ENCODE measurements at regions not wholly inside any gene's neighbourhood (a gene's known extent, or its start where the extent isn't known, plus 50 kb on each side); places are given as distances from the start of the nearest gene placed in this dataset.

- Histone ChIP-seq H3K4me3 (no peak overlapping the region), H3K36me3 (no peaks in the 10 kb centered on the region), H3K9me3 (no peaks in the 10 kb centered on the region), H3K27me3 (peaks cover 0 to 4% (median 0%) of the 10 kb centered on the region in 9 donors), H3K4me1 (no peaks in the 10 kb centered on the region), H3K27ac (no peak overlapping the region)
- no peak for DNase-seq
- TF ChIP-seq, protein P1, sequence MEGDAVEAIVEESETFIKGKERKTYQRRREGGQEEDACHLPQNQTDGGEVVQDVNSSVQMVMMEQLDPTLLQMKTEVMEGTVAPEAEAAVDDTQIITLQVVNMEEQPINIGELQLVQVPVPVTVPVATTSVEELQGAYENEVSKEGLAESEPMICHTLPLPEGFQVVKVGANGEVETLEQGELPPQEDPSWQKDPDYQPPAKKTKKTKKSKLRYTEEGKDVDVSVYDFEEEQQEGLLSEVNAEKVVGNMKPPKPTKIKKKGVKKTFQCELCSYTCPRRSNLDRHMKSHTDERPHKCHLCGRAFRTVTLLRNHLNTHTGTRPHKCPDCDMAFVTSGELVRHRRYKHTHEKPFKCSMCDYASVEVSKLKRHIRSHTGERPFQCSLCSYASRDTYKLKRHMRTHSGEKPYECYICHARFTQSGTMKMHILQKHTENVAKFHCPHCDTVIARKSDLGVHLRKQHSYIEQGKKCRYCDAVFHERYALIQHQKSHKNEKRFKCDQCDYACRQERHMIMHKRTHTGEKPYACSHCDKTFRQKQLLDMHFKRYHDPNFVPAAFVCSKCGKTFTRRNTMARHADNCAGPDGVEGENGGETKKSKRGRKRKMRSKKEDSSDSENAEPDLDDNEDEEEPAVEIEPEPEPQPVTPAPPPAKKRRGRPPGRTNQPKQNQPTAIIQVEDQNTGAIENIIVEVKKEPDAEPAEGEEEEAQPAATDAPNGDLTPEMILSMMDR (IDR thresholded peaks at IDR 0.05): no peak
- TF ChIP-seq POLR2A (IDR thresholded peaks at IDR 0.05): no peak
- intact Hi-C loops (cut with DNase I): loop anchor here in 7 of 10 donors (5.0 to 10.0 kb wide), 4 partner anchors 217 to 1327 kb away; no protein-coding TSS in a partner anchor
- 88 to 91% (median 90%) methylated on average over 11 of the region's 11 CpGs for WGBS, 4 donors
- ATAC-seq: no peak
These were observed 250.9 kb downstream of the NR2F2 start for GRCh38 chr15:96581371-96581770.

- H3K9me3 ChIP-seq: no peaks in the 10 kb centered on the region
- H3K27ac ChIP-seq: no peak overlapping the region
- intact Hi-C loops (cut with DNase I): loop anchor here in 7 of 10 donors (5.0 to 10.0 kb wide), 4 partner anchors 218 to 1328 kb away; no protein-coding TSS in a partner anchor
- peaks cover 0 to 8% (median 0%) of the 10 kb centered on the region in 9 donors for H3K27me3 ChIP-seq
- no peaks in the 10 kb centered on the region for H3K4me1 ChIP-seq
- DNase-seq (no peak), ATAC-seq (no peak)
- H3K4me3 ChIP-seq: no peak overlapping the region
- TF ChIP-seq, protein P1 (IDR thresholded peaks at IDR 0.05): no peak
- TF ChIP-seq POLR2A (IDR thresholded peaks at IDR 0.05): no peak
- H3K36me3 ChIP-seq: no peaks in the 10 kb centered on the region
- 79 to 90% (median 87%) methylated on average over 11 of the region's 11 CpGs for whole genome bisulfite sequencing, 4 donors
These were observed 252.0 kb downstream of the NR2F2 start for GRCh38 chr15:96582473-96582872.

GRCh38 chr15:96583671-96584070 is 253.2 kb downstream of the NR2F2 start:
- Histone ChIP-seq H3K36me3 (no peaks in the 10 kb centered on the region), H3K27me3 (peaks cover 0 to 8% (median 0%) of the 10 kb centered on the region in 9 donors), H3K9me3 (no peaks in the 10 kb centered on the region), H3K4me3 (no peak overlapping the region), H3K4me1 (no peaks in the 10 kb centered on the region), H3K27ac (no peak overlapping the region)
- ATAC-seq (no peak), DNase-seq (no peak)
- intact Hi-C loops (cut with DNase I): loop anchor here in 7 of 10 donors (5.0 to 10.0 kb wide), 4 partner anchors 219 to 1329 kb away; no protein-coding TSS in a partner anchor
- 90 to 92% (median 91%) methylated on average over 2 of the region's 2 CpGs for WGBS, 4 donors
- TF ChIP-seq, protein P1 (IDR thresholded peaks at IDR 0.05): peak in 3 of 12 donors; percentile 8 to 12 (median 9)
- TF ChIP-seq POLR2A (IDR thresholded peaks at IDR 0.05): no peak

DNA sequence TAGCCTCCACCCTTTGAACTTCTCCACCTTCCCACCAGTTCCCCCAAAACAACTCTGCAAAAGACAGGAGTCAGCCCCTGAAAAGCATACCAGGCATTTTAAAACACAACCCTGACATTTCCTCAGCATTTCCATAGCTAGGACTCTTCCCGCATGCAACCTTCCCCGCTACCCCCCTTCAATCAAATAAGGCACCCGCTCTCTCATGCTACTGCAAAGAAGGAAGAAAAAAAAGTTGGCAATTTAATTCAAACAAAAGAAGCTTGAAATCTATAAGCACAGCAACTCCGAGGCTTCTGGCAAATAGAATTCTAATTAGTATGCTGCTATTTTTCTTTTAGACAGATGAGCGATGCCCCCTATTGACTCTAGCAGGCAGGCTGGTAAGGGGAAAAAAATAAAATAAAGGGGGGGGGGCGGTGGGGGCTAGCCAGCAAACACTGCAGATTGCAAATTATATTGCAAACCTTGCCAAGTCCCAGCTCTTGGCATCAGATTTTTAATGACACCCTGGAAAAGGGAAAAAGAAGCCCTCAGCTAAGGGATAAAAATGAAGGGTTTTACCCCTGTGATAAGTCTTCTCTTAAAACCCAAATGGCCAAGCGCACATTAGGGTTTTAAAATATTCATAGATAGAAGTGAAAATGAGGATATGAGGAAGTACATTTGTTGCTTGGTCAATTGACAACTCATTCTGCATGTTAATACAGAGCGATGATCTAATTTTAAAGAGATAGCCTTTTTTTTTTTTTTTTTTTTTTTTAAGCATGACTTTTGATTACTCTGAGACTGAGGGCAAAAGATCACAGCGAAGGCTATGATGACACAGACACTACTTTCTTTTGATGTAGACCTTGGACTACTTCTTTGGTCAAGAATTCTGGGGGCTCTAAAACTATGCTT is 255.2 kb downstream of the NR2F2 start:
- H3K4me3 ChIP-seq: no peak overlapping the region
- no peak for DNase-seq
- peaks cover 0 to 18% (median 4%) of the 10 kb centered on the region in 9 donors for H3K27me3 ChIP-seq
- intact Hi-C loops (cut with DNase I): loop anchor here in 8 of 10 donors (2.0 to 10.0 kb wide), 5 partner anchors 221 to 1331 kb away; no protein-coding TSS in a partner anchor
- no peak overlapping the region for H3K27ac ChIP-seq
- no peaks in the 10 kb centered on the region for H3K9me3 ChIP-seq
- WGBS, 4 donors: 53 to 65% (median 55%) methylated on average over 9 of the region's 9 CpGs
- ATAC-seq: no peak
- H3K36me3 ChIP-seq: no peaks in the 10 kb centered on the region
- H3K4me1 ChIP-seq: no peaks in the 10 kb centered on the region
- no peak for TF ChIP-seq POLR2A (IDR thresholded peaks at IDR 0.05)
- TF ChIP-seq, protein P1 (IDR thresholded peaks at IDR 0.05): peak in 6 of 12 donors; percentile 23 to 42 (median 35)

Data from heart left ventricle (tissue), 16 donors.